Fibroblast of mammary gland (primary cell): ENCODE measurements at regions not wholly inside any gene's neighbourhood (a gene's known extent, or its start where the extent isn't known, plus 50 kb on each side); places are given as distances from the start of the nearest gene placed in this dataset.

Experiments
- DNase-seq: peaks from one replicate; pipeline ENCODE4 v3.0.0-alpha.2; 2010; ENCODE audit warnings: low read depth
- H3K4me3 ChIP-seq: 2 replicates; pipeline ENCODE4 v1.5.1; 2011; ENCODE audit warnings: low read depth, mild to moderate bottlenecking, low read length, moderate library complexity; ENCODE audit not compliant: control insufficient read depth
- TF ChIP-seq, protein P1 (sequence below): conservative IDR thresholded peaks from 2 replicates; pipeline ENCODE4 v1.5.1; 2011; ENCODE audit warnings: low read depth, low read length, inconsistent platforms; ENCODE audit not compliant: control insufficient read depth, insufficient read depth

DNA sequence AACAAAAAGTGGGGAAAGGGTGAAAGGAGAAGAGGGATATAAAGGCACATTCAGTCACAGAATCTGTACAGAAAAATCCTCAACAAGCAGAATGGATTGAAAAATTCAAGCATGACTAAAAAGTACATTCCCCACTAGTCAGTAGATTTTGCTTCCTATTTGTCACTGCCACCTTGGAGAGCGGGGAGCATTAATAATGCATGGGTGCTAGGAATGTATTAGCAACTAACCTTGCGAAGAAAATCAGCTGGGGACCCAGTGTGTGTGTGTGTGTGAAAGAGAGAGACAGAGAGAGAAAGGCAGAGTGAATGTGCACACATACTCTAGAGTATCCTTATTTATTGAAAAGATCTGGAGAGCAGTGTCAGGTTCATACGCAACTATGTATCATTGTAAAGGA, 968.7 kb upstream of the ZEB2 start:
- TF ChIP-seq, protein P1, sequence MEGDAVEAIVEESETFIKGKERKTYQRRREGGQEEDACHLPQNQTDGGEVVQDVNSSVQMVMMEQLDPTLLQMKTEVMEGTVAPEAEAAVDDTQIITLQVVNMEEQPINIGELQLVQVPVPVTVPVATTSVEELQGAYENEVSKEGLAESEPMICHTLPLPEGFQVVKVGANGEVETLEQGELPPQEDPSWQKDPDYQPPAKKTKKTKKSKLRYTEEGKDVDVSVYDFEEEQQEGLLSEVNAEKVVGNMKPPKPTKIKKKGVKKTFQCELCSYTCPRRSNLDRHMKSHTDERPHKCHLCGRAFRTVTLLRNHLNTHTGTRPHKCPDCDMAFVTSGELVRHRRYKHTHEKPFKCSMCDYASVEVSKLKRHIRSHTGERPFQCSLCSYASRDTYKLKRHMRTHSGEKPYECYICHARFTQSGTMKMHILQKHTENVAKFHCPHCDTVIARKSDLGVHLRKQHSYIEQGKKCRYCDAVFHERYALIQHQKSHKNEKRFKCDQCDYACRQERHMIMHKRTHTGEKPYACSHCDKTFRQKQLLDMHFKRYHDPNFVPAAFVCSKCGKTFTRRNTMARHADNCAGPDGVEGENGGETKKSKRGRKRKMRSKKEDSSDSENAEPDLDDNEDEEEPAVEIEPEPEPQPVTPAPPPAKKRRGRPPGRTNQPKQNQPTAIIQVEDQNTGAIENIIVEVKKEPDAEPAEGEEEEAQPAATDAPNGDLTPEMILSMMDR: no peak
- no peak for DNase-seq
- no peak overlapping the region for H3K4me3 ChIP-seq

GRCh38 chr2:145484448-145485097, 964.7 kb upstream of the ZEB2 start:
- H3K4me3 ChIP-seq: no peak overlapping the region
- TF ChIP-seq, protein P1: peak; percentile 46
- peak; percentile 92 for DNase-seq

DNA sequence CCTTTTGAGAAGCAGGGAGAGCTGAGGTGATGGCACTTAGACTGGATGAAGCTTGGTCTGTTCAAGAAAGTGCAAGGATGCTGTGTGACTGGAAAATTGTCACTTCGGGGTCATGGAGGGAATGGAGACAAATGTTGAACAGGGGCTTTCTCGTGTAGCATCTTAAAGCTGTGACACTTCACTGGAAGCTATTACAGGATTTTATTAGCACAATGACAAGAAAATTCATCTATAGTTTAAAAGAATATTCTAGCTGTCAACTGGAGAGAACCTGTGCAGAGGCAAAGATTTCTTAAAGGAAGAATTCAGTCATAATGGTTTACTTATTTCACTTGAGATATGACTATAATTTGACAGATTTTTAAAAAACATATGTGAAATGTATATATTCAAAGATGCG, 963.9 kb upstream of the ZEB2 start:
- no peak overlapping the region for H3K4me3 ChIP-seq
- no peak for DNase-seq
- TF ChIP-seq, protein P1: no peak

GRCh38 chr2:145481334-145481922, 961.5 kb upstream of the ZEB2 start:
- no peak overlapping the region for H3K4me3 ChIP-seq
- DNase-seq: no peak
- TF ChIP-seq, protein P1: no peak

DNA sequence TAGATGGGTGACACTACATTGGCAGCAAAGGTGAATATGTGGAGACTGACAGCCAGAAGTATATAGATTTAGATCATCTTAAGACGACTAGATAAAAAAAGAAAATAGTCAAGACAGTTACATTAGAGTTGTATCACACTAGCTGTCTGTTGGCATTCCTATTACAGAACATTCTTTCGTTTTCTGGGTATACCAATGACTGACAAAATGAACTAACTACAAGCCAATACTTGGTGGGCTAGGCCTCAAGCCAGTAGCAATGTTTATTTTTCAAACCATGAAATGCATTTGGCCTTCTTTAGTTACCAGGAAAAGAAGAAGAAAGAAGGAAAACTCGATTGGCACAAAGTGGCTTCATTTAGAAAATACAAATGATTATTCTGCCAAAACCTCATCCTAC, 944.9 kb upstream of the ZEB2 start:
- H3K4me3 ChIP-seq: no peak overlapping the region
- TF ChIP-seq, protein P1: no peak
- DNase-seq: no peak

- DNase-seq: peak; percentile 35
- TF ChIP-seq, protein P1: no peak
- no peak overlapping the region for H3K4me3 ChIP-seq
Measured at GRCh38 chr2:145460112-145460511, 940.2 kb upstream of the ZEB2 start.
